ENCODE measurements at regions not wholly inside any gene's neighbourhood (a gene's known extent, or its start where the extent isn't known, plus 50 kb on each side); places are given as distances from the start of the nearest gene placed in this dataset.

DNA sequence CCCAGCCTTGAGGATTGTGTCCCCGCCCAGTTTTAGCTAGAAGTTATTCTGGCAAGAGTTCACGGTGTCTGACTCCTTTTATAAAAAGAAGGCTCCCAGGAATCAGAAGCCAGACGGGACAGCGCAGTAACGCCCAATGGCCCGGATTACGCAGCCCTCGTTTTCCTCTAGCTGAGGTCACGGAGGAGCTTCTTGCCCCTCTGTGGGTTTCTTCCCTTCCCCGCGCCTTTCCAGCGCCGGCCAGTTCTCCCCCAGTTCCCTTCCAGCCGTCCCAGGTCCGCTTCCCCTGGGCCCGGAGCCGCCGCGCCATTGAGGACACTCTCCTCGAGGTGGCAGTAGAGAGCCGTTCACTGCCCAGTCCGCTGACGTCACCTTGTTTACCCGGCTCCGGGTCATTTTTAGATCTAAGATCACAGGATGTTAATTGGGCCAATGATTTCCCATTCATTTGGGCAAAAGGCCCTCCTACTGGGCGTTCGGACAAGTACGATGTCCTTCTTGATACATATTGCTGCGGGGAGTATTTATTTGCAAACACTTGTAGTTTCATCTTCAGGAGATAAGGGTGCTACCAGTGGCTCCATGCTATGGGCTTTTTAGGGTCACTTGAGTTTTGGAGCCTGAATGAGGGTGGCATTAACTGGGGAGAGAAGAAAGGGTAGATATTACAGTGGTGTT is 81.5 kb upstream of the PPM1B start (continued):
- TF ChIP-seq, protein P1, sequence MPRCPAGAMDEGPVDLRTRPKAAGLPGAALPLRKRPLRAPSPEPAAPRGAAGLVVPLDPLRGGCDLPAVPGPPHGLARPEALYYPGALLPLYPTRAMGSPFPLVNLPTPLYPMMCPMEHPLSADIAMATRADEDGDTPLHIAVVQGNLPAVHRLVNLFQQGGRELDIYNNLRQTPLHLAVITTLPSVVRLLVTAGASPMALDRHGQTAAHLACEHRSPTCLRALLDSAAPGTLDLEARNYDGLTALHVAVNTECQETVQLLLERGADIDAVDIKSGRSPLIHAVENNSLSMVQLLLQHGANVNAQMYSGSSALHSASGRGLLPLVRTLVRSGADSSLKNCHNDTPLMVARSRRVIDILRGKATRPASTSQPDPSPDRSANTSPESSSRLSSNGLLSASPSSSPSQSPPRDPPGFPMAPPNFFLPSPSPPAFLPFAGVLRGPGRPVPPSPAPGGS (IDR thresholded peaks at IDR 0.05; ENCODE audit: borderline replicate concordance, insufficient read depth, low read depth, low read length, poor library complexity, severe bottlenecking): no peak
- TF ChIP-seq, protein P2, sequence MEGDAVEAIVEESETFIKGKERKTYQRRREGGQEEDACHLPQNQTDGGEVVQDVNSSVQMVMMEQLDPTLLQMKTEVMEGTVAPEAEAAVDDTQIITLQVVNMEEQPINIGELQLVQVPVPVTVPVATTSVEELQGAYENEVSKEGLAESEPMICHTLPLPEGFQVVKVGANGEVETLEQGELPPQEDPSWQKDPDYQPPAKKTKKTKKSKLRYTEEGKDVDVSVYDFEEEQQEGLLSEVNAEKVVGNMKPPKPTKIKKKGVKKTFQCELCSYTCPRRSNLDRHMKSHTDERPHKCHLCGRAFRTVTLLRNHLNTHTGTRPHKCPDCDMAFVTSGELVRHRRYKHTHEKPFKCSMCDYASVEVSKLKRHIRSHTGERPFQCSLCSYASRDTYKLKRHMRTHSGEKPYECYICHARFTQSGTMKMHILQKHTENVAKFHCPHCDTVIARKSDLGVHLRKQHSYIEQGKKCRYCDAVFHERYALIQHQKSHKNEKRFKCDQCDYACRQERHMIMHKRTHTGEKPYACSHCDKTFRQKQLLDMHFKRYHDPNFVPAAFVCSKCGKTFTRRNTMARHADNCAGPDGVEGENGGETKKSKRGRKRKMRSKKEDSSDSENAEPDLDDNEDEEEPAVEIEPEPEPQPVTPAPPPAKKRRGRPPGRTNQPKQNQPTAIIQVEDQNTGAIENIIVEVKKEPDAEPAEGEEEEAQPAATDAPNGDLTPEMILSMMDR (IDR thresholded peaks at IDR 0.05 in 2 of 3, conservative IDR thresholded peaks at IDR 0.05 in 1 of 3; ENCODE audit: control insufficient read depth in 2 of 3, extremely low read depth in 1 of 3, insufficient read depth in 1 of 3, low read depth in 3 of 3, low read length in 3 of 3): peak; percentile 93 to 97 (median 96); a peak in 5 of 6 replicates
- TF ChIP-seq ESRRA (IDR thresholded peaks at IDR 0.05; ENCODE audit: low read length) (no peak), MEF2A (IDR thresholded peaks at IDR 0.05; ENCODE audit: insufficient read depth, low read depth, low read length) (peak; percentile 78), EZH2 (IDR thresholded peaks at IDR 0.05; ENCODE audit: borderline replicate concordance, control insufficient read depth, low read depth, low read length) (no peak), CHD1 (IDR thresholded peaks at IDR 0.05; ENCODE audit: low read depth, low read length) (no peak), BMI1 (IDR thresholded peaks at IDR 0.05; ENCODE audit: borderline replicate concordance) (no peak), MEF2B (IDR thresholded peaks at IDR 0.05; ENCODE audit: partially characterized antibody, poor library complexity, severe bottlenecking) (peak; percentile 60), EGR1 (IDR thresholded peaks at IDR 0.05; ENCODE audit: borderline replicate concordance in 1 of 2, low read depth in 2 of 2, low read length in 2 of 2) (no peak), SREBF1 (IDR thresholded peaks at IDR 0.05; ENCODE audit: low read length) (no peak), POU2F2 (IDR thresholded peaks at IDR 0.05; ENCODE audit: borderline replicate concordance, low read depth, low read length) (peak; percentile 46; the same call in 1 of the 3 replicates), RB1 (IDR thresholded peaks at IDR 0.05; ENCODE audit: borderline replicate concordance) (0 out of 2 replicates have a peak, but pooled peaks have one; percentile 71), ZNF207 (IDR thresholded peaks at IDR 0.05; ENCODE audit: borderline replicate concordance) (no peak), TCF3 (IDR thresholded peaks at IDR 0.05; ENCODE audit: borderline replicate concordance, insufficient read depth, low read depth, low read length) (no peak)
- TF ChIP-seq, protein P3, sequence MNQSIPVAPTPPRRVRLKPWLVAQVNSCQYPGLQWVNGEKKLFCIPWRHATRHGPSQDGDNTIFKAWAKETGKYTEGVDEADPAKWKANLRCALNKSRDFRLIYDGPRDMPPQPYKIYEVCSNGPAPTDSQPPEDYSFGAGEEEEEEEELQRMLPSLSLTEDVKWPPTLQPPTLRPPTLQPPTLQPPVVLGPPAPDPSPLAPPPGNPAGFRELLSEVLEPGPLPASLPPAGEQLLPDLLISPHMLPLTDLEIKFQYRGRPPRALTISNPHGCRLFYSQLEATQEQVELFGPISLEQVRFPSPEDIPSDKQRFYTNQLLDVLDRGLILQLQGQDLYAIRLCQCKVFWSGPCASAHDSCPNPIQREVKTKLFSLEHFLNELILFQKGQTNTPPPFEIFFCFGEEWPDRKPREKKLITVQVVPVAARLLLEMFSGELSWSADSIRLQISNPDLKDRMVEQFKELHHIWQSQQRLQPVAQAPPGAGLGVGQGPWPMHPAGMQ (IDR thresholded peaks at IDR 0.05; ENCODE audit: borderline replicate concordance): no peak
- TF ChIP-seq, protein P4, sequence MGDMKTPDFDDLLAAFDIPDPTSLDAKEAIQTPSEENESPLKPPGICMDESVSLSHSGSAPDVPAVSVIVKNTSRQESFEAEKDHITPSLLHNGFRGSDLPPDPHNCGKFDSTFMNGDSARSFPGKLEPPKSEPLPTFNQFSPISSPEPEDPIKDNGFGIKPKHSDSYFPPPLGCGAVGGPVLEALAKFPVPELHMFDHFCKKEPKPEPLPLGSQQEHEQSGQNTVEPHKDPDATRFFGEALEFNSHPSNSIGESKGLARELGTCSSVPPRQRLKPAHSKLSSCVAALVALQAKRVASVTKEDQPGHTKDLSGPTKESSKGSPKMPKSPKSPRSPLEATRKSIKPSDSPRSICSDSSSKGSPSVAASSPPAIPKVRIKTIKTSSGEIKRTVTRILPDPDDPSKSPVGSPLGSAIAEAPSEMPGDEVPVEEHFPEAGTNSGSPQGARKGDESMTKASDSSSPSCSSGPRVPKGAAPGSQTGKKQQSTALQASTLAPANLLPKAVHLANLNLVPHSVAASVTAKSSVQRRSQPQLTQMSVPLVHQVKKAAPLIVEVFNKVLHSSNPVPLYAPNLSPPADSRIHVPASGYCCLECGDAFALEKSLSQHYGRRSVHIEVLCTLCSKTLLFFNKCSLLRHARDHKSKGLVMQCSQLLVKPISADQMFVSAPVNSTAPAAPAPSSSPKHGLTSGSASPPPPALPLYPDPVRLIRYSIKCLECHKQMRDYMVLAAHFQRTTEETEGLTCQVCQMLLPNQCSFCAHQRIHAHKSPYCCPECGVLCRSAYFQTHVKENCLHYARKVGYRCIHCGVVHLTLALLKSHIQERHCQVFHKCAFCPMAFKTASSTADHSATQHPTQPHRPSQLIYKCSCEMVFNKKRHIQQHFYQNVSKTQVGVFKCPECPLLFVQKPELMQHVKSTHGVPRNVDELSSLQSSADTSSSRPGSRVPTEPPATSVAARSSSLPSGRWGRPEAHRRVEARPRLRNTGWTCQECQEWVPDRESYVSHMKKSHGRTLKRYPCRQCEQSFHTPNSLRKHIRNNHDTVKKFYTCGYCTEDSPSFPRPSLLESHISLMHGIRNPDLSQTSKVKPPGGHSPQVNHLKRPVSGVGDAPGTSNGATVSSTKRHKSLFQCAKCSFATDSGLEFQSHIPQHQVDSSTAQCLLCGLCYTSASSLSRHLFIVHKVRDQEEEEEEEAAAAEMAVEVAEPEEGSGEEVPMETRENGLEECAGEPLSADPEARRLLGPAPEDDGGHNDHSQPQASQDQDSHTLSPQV (IDR thresholded peaks at IDR 0.05): 0 out of 2 replicates have a peak, but pooled peaks have one; percentile 58
- TF ChIP-seq, protein P5, sequence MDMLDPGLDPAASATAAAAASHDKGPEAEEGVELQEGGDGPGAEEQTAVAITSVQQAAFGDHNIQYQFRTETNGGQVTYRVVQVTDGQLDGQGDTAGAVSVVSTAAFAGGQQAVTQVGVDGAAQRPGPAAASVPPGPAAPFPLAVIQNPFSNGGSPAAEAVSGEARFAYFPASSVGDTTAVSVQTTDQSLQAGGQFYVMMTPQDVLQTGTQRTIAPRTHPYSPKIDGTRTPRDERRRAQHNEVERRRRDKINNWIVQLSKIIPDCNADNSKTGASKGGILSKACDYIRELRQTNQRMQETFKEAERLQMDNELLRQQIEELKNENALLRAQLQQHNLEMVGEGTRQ (IDR thresholded peaks at IDR 0.05; ENCODE audit: borderline replicate concordance, low read depth, low read length): no peak
- TF ChIP-seq, protein P6, sequence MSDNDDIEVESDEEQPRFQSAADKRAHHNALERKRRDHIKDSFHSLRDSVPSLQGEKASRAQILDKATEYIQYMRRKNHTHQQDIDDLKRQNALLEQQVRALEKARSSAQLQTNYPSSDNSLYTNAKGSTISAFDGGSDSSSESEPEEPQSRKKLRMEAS (IDR thresholded peaks at IDR 0.05; ENCODE audit: low read depth, low read length): no peak
